HuH-7 (cell line): ENCODE measurements at regions not wholly inside any gene's neighbourhood (a gene's known extent, or its start where the extent isn't known, plus 50 kb on each side); places are given as distances from the start of the nearest gene placed in this dataset.
"Not testable (repeated sequence)": the region's sequence is repeated elsewhere in the genome, so short reads cannot be mapped to it uniquely, and the experiment has no call there.

Experiments used
- DNase-seq: peaks from one replicate; pipeline ENCODE4 v3.0.0; 2011; ENCODE audit warnings: low spot score

DNA sequence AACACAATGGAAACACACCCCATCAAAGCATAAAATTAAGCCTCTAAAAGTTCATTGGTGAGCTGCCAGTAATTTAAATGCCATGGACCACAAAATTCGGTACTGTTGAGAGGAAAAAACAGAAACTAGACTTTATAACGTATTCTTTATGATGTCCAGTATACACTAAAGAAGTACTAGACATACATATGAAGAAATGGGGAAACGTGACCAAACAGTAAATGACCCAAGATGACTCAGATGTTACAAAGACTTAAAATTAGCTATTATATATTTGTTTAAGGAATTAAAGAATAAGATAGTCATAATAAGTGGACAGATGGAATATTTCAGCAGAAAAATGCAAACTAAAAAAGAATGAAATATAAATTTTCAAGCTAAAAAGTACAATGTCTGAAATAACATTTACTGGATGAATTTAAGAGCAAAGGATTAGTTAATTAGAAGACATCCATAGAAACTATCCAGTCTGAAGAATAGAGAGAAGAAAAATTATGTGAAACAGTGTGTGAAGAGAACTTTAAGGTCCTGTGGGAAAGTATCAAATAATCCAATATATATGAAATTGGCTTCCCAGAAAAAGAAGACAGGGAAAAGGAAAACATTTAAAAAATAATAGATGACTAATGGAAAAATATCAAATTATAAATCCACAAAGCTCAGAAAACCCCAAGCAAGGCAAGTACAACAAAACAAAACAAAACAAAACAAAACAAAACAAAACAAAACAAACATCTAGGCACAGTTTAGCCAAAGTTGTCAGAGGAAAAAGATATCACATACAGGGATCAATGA lies 69.4 kb downstream of the SAMD9 start:
- no peak for DNase-seq

- no peak for DNase-seq
Measured at GRCh38 chr7:93047514-93048099, 70.2 kb downstream of the SAMD9 start.

GRCh38 chr7:93046641-93047040 lies 71.1 kb downstream of the SAMD9 start:
- peak; percentile 49 for DNase-seq

DNA sequence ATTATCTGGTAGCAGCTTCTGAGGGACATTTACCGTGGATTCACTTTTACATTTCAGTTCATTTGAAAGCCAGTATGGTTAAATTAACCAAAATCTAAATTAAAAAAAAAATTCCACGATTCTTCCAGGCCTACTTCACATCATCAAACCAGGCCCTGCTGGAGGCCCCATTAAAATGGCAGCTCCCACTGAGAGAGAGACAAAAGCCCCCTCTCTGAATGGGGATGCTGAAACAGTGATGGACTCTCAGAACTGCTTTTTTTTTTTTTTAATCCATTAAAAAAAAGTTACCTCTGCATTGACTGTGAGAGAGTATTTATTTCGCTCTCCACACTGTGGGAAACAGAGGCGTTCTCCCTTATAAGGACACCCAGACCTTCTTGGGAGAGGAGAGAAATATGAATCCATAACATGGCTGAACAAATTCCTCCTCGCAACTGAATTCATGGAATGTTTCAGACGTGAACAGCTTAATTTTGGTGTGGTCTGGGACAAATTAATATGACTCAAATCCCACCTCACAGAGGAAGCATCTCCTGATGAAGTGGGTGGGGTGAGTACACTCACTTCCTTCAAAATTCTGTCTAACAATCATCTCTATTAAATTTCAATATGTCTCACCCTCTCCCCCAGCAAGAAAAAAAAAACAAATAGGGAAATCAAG lies 73.5 kb downstream of the SAMD9 start:
- no peak for DNase-seq

DNA sequence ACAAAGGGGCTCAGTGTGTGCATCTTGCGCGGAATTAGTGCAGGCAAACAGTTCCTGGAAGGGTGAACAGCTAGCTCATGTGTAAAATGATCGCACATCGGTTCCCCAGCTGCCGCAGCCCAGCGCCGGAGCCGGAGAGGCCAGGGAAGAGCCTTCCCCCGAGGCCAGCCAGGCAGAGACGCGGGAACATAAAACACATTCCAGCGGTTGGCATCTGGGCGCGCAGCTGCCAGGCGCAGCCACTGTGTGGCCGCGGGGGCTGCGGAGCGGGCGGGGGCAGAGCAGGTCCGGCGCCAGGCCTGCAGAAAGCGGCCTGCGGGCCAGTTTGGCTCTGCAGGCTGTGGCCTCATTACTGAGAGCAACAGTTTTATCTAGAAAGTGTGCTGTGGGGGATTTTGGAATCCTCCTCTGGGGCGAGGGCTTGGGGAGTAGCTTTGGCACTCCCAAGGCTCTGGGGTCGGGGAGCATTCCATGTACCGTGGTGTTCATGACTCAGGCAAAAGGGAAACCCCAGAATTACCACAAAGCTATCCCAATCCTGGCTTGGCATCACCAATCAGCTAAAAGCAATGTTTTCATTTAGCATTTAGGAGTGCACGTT lies 74.3 kb downstream of the SAMD9 start:
- no peak for DNase-seq

DNA sequence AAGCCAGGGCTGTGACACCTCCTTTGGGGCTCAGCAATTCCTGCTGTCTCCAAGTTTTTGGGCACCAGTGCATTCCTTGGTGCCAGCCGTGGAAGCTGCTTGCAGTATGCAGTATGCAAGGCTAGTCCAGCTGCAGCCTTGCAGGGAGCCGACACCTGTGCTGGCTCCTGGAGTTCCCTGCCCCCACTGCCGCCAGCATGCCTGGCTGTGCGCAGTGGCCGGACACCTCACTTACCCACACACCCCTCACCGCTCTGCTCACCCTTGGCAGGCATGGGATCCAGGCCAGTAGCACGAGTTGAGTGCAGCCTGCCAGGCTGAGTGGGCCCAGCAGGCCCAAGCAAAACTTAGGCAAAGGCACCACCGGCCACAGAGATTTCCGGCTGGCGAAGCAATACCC lies 77.4 kb downstream of the SAMD9 start:
- DNase-seq = no peak

GRCh38 chr7:93039786-93040185 lies 78.0 kb downstream of the SAMD9 start:
- no peak for DNase-seq

- DNase-seq = no peak
Measured at GRCh38 chr7:93039282-93039681, 78.5 kb downstream of the SAMD9 start.

DNA sequence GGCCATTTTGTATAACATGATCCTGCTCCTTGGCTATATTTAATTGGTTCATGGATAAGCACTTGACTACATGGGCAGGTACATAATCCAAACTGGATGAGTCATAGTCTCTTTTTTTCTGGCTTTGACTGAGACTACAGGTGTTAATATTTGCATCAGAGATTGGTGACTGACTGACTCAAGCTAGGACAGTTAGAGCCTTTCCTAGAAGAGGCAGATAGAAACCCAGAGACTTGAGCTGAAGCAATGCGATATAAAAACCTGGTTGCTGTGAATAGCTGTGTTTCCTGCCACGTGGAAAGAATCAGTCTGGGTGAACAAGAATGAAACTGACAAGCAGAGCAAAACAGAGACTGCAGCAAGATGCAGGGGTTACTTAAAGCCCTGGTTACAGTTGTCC lies 81.0 kb downstream of the SAMD9 start:
- no peak for DNase-seq

DNA sequence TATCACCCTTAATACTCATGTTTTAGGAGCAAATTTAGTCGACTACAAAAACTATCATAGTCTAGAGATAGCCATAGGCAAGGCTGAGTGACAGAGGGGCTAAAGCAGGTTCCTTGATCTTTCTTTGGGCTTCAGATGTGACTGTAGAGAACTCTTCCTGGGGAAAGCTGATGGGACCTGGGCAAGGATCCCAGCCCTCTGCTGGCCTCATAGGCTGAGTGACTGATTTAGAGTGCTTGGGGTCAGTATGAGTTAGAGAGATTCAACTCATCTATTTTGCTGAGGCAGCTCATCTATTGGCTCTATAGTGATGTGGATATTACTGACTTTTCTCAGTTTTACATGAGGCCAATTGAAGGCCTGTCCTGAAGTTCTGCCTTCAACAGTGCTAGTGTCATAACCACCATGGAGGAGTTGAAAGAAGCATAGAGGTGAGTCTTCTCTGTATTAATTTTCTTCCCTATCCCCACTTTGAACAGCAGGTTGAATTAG lies 81.6 kb downstream of the SAMD9 start:
- no peak for DNase-seq

DNA sequence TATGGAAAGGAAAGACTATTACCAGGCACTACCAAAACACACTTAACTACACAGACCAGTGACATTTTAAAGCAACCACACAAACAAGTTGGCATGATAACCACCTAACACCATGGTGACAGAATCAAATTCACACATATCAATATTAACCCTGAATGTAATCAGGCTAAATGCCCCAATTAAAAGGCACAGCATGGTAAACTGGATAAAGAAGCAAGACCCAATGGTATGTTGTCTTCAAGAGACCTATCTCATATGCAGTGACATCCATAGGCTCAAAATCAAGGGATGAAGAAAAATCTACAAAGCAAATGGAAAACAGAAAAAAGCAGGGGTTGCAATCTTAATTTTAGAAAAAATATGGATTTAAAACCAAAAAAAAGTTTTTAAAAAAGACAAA lies 86.0 kb downstream of the SAMD9 start:
- no peak for DNase-seq

DNA sequence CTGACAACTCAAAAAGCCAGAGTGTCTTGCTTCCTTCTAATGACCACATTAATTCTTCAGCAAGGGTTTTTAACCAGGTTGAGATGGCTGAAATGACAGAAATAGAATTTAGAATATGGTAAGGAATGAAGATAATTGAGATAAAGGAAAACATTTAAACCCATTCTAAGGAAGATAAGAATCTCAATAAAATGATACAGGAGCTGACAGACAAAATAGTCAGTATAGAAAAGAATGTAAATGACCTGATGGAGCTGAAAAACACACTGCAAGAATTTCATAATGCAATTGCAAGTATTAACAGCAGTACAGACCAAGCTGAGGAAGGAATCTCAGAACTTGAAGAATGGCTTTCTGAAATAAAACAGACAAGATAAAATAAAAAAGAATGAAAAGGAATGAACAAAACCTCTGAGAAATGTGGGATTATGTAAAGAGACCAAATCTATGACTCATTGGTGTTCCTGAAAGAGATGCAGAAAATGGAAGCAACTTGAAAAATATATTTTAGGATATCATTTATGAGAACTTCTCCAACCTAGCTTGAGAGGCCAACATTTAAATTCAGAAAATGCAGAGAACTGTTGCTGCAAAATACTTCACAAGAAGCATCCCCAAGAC lies 87.1 kb downstream of the SAMD9 start:
- DNase-seq = no peak

DNA sequence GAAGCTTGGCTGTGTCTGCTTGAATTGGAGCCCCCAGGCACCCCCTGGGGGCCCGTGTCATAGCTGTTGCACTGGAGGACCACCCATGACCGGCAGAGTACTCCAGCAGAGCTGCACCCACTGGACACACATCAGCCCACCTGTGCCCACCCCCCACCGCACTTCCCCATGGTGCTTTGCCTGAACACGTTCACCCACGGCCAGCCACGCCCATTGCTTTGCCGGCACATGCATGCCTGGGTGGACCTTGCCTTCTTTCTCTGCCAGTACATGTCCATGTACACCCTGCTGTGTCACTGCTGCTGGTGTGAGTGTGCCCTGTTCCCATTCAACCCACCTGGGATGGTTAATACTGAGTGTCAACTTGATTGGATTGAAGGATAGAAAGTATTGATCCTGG lies 88.7 kb downstream of the SAMD9 start:
- DNase-seq = no peak

- no peak for DNase-seq
Measured at GRCh38 chr7:93028610-93029009, 89.2 kb downstream of the SAMD9 start.

DNA sequence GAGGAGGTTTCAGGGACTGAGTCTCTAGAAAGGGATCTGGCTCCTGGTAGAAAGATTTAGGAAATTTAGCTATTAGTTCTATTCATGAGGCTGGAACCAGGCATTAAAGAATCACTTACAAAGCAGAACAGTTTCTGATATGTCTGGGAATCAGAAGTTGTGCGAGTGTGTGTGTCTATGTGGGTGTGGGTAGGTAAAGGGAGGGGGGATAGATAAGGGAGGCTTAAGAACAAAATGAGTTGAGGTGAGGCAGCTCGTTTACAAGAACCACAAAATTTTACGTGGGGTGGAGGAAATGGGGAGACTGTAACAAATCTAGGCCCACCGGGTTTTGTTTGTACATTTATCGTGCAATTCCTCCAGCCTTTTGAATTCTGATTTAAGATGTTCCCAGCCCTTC lies 90.7 kb downstream of the SAMD9 start:
- no peak for DNase-seq

- no peak for DNase-seq
Measured at GRCh38 chr7:93026425-93026824, 91.4 kb downstream of the SAMD9 start.

- no peak for DNase-seq
Measured at GRCh38 chr7:93025389-93025788, 92.4 kb downstream of the SAMD9 start.

DNA sequence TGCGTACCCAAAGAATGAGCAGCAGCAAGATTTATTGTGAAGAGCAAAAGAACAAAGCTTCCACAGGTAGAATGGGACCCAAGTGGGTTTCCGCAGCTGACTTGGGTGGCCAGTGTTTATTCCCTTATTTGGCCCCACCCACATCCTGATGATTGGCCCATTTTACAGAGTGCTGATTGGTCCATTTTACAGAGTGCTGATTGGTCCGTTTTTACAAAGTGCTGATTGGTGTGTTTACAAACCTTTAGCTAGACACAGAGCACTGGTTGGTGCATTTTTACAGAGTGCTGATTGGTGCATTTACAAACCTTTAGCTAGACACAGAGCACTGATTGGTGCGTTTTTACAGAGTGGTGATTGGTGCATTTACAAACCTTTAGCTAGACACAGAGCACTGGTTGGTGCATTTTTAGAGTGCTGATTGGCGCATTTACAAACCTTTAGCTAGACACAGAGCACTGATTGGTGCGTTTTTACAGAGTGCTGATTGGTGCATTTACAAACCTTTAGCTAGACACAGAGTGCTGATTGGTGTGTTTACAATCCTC lies 94.8 kb downstream of the SAMD9 start:
- DNase-seq = not testable (repeated sequence)

GRCh38 chr7:93021748-93022147 lies 96.0 kb downstream of the SAMD9 start:
- no peak for DNase-seq

DNA sequence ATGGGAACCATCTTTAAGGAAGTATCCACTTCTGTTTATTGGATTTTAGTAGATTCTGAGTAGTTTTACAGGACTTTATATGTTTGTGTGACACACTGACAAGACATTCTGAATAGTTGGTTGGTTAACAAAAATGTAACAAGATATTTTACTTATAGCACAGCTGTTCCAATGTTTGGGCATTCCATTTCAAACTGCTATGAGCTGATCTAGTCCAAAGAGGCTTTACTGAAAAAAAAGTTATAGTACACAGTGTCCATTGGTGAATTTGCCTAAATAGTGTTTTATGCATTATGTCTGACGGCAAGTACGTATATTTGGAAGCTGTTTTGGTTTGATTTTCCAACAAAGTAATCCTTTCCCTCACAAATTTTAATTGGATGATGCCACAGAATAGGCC lies 99.1 kb downstream of the SAMD9 start:
- DNase-seq = no peak

- no peak for DNase-seq
Measured at GRCh38 chr7:93016681-93017381, 100.9 kb downstream of the SAMD9 start.
